GM23338 (cell line): ENCODE measurements at regions not wholly inside any gene's neighbourhood (a gene's known extent, or its start where the extent isn't known, plus 50 kb on each side); places are given as distances from the start of the nearest gene placed in this dataset.

Experiments
- ATAC-seq: fragments of 200-7000 bp; cut with Tn5 transposase; 3 replicates; pipeline ENCODE4 v1.9.1; 2020
- DNase-seq: peaks from one replicate; pipeline ENCODE4 v3.0.0-alpha.2; 2015; ENCODE audit warnings: low spot score
- H2AFZ ChIP-seq: fragments of 200-600 bp; sonication (generic); 2 replicates; pipeline ENCODE4 v1.8.0; 2016; ENCODE audit warnings: antibody characterized with exemption, mild to moderate bottlenecking, moderate library complexity
- H3F3A ChIP-seq: fragments of 200-600 bp; sonication (generic); replicated peaks from 2 replicates; pipeline ENCODE4 v1.8.0; 2017; ENCODE audit warnings: antibody characterized with exemption, mixed run types, low read depth
- H3K27ac ChIP-seq: fragments of 200-600 bp; sonication (generic); 2 replicates; pipeline ENCODE4 v1.6.1; 2016; ENCODE audit warnings: low read depth
- H3K27me3 ChIP-seq: fragments of 200-600 bp; sonication (generic); 2 replicates; pipeline ENCODE4 v1.8.0; 2016; ENCODE audit warnings: mild to moderate bottlenecking, mixed run types, moderate library complexity; ENCODE audit not compliant: insufficient read depth
- H3K36me3 ChIP-seq: fragments of 200-600 bp; sonication (generic); 2 replicates; pipeline ENCODE4 v1.8.0; 2016; ENCODE audit warnings: mild to moderate bottlenecking; ENCODE audit not compliant: insufficient read depth
- H3K4me1 ChIP-seq: fragments of 200-600 bp; sonication (generic); 2 replicates; pipeline ENCODE4 v1.8.0; 2016; ENCODE audit warnings: mild to moderate bottlenecking, moderate library complexity; ENCODE audit not compliant: insufficient read depth
- H3K4me2 ChIP-seq: fragments of 200-600 bp; sonication (generic); 2 replicates; pipeline ENCODE4 v1.7.1; 2017; ENCODE audit warnings: mixed run types
- H3K4me3 ChIP-seq: fragments of 200-600 bp; sonication (generic); 2 replicates; pipeline ENCODE4 v1.6.1; 2016; ENCODE audit warnings: mixed run types
- H3K79me2 ChIP-seq: fragments of 200-600 bp; sonication (generic); replicated peaks from 2 replicates; pipeline ENCODE4 v1.8.0; 2017; ENCODE audit warnings: mild to moderate bottlenecking; ENCODE audit not compliant: insufficient read depth
- H3K9me2 ChIP-seq: fragments of 200-600 bp; sonication (generic); 2 replicates; pipeline ENCODE4 v1.8.0; 2017; ENCODE audit not compliant: insufficient read depth
- H4K20me1 ChIP-seq: fragments of 200-600 bp; sonication (generic); replicated peaks from 2 replicates; pipeline ENCODE4 v1.8.0; 2017; ENCODE audit warnings: mild to moderate bottlenecking; ENCODE audit not compliant: insufficient read depth
- H3K27ac Mint-ChIP-seq: 2 replicates; pipeline ENCODE4 v1.8.0; 2020; ENCODE audit warnings: inconsistent platforms, mild to moderate bottlenecking, moderate library complexity, mixed read lengths
- H3K27me3 Mint-ChIP-seq: 3 replicates; pipeline ENCODE4 v1.8.0; 2022; ENCODE audit warnings: low read depth, mild to moderate bottlenecking, moderate library complexity, mixed read lengths, inconsistent platforms; ENCODE audit not compliant: insufficient read depth, poor library complexity
- H3K36me3 Mint-ChIP-seq: 3 replicates; pipeline ENCODE4 v1.8.0; 2021; ENCODE audit warnings: low read depth, mild to moderate bottlenecking, inconsistent platforms, moderate library complexity, mixed read lengths
- H3K4me1 Mint-ChIP-seq: 3 replicates; pipeline ENCODE4 v1.8.0; 2020; ENCODE audit warnings: mild to moderate bottlenecking, inconsistent platforms, mixed read lengths
- H3K4me3 Mint-ChIP-seq: 3 replicates; pipeline ENCODE4 v1.8.0; 2021; ENCODE audit warnings: moderate library complexity, mild to moderate bottlenecking, inconsistent platforms, mixed read lengths
- H3K9me3 Mint-ChIP-seq: 3 replicates; pipeline ENCODE4 v1.8.0; 2020; ENCODE audit warnings: moderate library complexity, mild to moderate bottlenecking, inconsistent platforms, mixed read lengths
- CREB1 ChIP-seq: fragments of 250-450 bp; sonication (Bioruptor Pico); IDR thresholded peaks from 2 replicates; pipeline ENCODE4 v1.5.0; 2020; ENCODE audit warnings: low read depth, mild to moderate bottlenecking, moderate library complexity
- EZH2 ChIP-seq: fragments of 200-600 bp; sonication (generic); IDR thresholded peaks from one replicate; pipeline ENCODE4 v1.8.0; 2017; ENCODE audit warnings: antibody characterized with exemption, mild to moderate bottlenecking, low read depth; ENCODE audit not compliant: unreplicated experiment
- EZH2phosphoT487 ChIP-seq: fragments of 200-600 bp; sonication (generic); IDR thresholded peaks from one replicate; pipeline ENCODE4 v1.8.1; 2018; ENCODE audit warnings: antibody characterized with exemption; ENCODE audit not compliant: unreplicated experiment
- JUNB ChIP-seq: IDR thresholded peaks from one replicate; pipeline ENCODE4 v1.6.1; 2016; ENCODE audit warnings: antibody characterized with exemption; ENCODE audit not compliant: unreplicated experiment
- NANOG ChIP-seq: IDR thresholded peaks from 2 replicates; pipeline ENCODE4 v1.6.1; 2016; ENCODE audit warnings: antibody characterized with exemption, borderline replicate concordance
- POLR2AphosphoS5 ChIP-seq: IDR thresholded peaks from 2 replicates; pipeline ENCODE4 v1.6.1; 2016; ENCODE audit warnings: antibody characterized with exemption, low read depth
- STAT1 ChIP-seq: IDR thresholded peaks from one replicate; pipeline ENCODE4 v1.6.1; 2016; ENCODE audit warnings: antibody characterized with exemption; ENCODE audit not compliant: unreplicated experiment
- ZNF114 ChIP-seq: fragments of 250-450 bp; sonication (Bioruptor Pico); IDR thresholded peaks from 2 replicates; pipeline ENCODE4 v1.5.0; 2020; ENCODE audit warnings: mild to moderate bottlenecking, moderate library complexity
- ZNF331 ChIP-seq: fragments of 250-450 bp; sonication (Bioruptor Pico); IDR thresholded peaks from 2 replicates; pipeline ENCODE4 v1.5.0; 2020; ENCODE audit warnings: low read depth, mild to moderate bottlenecking, moderate library complexity
- TF ChIP-seq, protein P1 (sequence below): IDR thresholded peaks from one replicate; pipeline ENCODE4 v1.6.1; 2018; ENCODE audit warnings: antibody characterized with exemption; ENCODE audit not compliant: unreplicated experiment
- TF ChIP-seq, protein P2 (sequence below): IDR thresholded peaks from 2 replicates; pipeline ENCODE4 v1.6.1; 2016; ENCODE audit warnings: antibody characterized with exemption
- TF ChIP-seq, protein P3 (sequence below): fragments of 250-450 bp; sonication (Bioruptor Pico); IDR thresholded peaks from 2 replicates; pipeline ENCODE4 v1.5.0; 2020; ENCODE audit warnings: mild to moderate bottlenecking, moderate library complexity
- TF ChIP-seq, protein P4 (sequence below), 2 experiments: fragments of 200-600 bp in 1 of 2; sonication (generic) in 1 of 2; conservative IDR thresholded peaks; 2 replicates each; pipeline versions ENCODE4 v1.5.1 to v1.6.1; 2016 to 2017; ENCODE audit warnings: antibody characterized with exemption in 2 of 2, low read depth in 2 of 2, mild to moderate bottlenecking in 2 of 2, moderate library complexity in 1 of 2

DNA sequence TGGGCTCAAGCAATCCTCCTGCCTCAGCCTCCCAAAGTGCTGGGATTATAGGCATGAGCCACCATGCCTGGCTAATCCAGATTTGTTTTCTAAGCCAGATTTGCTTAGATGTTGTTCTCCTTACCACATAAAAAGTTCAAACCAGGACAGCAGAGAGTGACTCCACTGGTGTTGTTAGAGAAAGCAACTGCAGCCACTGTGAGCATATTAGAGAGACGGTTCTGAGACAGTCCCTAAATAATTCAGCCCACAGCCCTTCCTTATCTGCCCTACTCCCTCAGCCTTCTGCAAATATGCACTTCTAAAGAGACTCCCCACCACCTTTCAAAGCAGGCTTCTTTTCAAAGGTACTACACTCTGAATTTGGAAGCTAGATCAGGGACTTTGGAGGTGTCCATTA lies 96.1 kb downstream of the DRD1 start:
- Histone ChIP-seq H3K4me2 (no peak overlapping the region; the same call in 1 of the 2 replicates), H3K79me2 (no peaks in the 10 kb centered on the region), H3K4me3 (no peak overlapping the region), H3F3A (no peaks in the 10 kb centered on the region), H3K4me1 (peaks cover 15% of the 10 kb centered on the region; the same call in 1 of the 2 replicates), H3K27me3 (no peaks in the 10 kb centered on the region), H3K9me2 (0 out of 2 replicates have a peak, but pooled peaks cover 9% of the 10 kb centered on the region), H2AFZ (peak overlapping the region; percentile 78; the same call in 1 of the 2 replicates), H4K20me1 (no peaks in the 10 kb centered on the region), H3K27ac (no peak overlapping the region), H3K36me3 (no peaks in the 10 kb centered on the region)
- no peak overlapping the region for H3K4me3 Mint-ChIP-seq
- peaks cover 35% of the 10 kb centered on the region for H3K4me1 Mint-ChIP-seq
- H3K9me3 Mint-ChIP-seq, result no peaks in the 10 kb centered on the region; the same call in 1 of the 3 replicates
- peaks cover 4% of the 10 kb centered on the region for H3K27me3 Mint-ChIP-seq
- DNase-seq, result no peak
- H3K36me3 Mint-ChIP-seq, result no peaks in the 10 kb centered on the region
- TF ChIP-seq, protein P1, sequence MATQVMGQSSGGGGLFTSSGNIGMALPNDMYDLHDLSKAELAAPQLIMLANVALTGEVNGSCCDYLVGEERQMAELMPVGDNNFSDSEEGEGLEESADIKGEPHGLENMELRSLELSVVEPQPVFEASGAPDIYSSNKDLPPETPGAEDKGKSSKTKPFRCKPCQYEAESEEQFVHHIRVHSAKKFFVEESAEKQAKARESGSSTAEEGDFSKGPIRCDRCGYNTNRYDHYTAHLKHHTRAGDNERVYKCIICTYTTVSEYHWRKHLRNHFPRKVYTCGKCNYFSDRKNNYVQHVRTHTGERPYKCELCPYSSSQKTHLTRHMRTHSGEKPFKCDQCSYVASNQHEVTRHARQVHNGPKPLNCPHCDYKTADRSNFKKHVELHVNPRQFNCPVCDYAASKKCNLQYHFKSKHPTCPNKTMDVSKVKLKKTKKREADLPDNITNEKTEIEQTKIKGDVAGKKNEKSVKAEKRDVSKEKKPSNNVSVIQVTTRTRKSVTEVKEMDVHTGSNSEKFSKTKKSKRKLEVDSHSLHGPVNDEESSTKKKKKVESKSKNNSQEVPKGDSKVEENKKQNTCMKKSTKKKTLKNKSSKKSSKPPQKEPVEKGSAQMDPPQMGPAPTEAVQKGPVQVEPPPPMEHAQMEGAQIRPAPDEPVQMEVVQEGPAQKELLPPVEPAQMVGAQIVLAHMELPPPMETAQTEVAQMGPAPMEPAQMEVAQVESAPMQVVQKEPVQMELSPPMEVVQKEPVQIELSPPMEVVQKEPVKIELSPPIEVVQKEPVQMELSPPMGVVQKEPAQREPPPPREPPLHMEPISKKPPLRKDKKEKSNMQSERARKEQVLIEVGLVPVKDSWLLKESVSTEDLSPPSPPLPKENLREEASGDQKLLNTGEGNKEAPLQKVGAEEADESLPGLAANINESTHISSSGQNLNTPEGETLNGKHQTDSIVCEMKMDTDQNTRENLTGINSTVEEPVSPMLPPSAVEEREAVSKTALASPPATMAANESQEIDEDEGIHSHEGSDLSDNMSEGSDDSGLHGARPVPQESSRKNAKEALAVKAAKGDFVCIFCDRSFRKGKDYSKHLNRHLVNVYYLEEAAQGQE, result no peak
- TF ChIP-seq STAT1, result no peak
- no peak for TF ChIP-seq ZNF114 (CRISPR knock-in tag)
- TF ChIP-seq EZH2phosphoT487, result no peak
- TF ChIP-seq, protein P2, sequence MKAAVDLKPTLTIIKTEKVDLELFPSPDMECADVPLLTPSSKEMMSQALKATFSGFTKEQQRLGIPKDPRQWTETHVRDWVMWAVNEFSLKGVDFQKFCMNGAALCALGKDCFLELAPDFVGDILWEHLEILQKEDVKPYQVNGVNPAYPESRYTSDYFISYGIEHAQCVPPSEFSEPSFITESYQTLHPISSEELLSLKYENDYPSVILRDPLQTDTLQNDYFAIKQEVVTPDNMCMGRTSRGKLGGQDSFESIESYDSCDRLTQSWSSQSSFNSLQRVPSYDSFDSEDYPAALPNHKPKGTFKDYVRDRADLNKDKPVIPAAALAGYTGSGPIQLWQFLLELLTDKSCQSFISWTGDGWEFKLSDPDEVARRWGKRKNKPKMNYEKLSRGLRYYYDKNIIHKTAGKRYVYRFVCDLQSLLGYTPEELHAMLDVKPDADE, result no peak
- TF ChIP-seq, protein P3, sequence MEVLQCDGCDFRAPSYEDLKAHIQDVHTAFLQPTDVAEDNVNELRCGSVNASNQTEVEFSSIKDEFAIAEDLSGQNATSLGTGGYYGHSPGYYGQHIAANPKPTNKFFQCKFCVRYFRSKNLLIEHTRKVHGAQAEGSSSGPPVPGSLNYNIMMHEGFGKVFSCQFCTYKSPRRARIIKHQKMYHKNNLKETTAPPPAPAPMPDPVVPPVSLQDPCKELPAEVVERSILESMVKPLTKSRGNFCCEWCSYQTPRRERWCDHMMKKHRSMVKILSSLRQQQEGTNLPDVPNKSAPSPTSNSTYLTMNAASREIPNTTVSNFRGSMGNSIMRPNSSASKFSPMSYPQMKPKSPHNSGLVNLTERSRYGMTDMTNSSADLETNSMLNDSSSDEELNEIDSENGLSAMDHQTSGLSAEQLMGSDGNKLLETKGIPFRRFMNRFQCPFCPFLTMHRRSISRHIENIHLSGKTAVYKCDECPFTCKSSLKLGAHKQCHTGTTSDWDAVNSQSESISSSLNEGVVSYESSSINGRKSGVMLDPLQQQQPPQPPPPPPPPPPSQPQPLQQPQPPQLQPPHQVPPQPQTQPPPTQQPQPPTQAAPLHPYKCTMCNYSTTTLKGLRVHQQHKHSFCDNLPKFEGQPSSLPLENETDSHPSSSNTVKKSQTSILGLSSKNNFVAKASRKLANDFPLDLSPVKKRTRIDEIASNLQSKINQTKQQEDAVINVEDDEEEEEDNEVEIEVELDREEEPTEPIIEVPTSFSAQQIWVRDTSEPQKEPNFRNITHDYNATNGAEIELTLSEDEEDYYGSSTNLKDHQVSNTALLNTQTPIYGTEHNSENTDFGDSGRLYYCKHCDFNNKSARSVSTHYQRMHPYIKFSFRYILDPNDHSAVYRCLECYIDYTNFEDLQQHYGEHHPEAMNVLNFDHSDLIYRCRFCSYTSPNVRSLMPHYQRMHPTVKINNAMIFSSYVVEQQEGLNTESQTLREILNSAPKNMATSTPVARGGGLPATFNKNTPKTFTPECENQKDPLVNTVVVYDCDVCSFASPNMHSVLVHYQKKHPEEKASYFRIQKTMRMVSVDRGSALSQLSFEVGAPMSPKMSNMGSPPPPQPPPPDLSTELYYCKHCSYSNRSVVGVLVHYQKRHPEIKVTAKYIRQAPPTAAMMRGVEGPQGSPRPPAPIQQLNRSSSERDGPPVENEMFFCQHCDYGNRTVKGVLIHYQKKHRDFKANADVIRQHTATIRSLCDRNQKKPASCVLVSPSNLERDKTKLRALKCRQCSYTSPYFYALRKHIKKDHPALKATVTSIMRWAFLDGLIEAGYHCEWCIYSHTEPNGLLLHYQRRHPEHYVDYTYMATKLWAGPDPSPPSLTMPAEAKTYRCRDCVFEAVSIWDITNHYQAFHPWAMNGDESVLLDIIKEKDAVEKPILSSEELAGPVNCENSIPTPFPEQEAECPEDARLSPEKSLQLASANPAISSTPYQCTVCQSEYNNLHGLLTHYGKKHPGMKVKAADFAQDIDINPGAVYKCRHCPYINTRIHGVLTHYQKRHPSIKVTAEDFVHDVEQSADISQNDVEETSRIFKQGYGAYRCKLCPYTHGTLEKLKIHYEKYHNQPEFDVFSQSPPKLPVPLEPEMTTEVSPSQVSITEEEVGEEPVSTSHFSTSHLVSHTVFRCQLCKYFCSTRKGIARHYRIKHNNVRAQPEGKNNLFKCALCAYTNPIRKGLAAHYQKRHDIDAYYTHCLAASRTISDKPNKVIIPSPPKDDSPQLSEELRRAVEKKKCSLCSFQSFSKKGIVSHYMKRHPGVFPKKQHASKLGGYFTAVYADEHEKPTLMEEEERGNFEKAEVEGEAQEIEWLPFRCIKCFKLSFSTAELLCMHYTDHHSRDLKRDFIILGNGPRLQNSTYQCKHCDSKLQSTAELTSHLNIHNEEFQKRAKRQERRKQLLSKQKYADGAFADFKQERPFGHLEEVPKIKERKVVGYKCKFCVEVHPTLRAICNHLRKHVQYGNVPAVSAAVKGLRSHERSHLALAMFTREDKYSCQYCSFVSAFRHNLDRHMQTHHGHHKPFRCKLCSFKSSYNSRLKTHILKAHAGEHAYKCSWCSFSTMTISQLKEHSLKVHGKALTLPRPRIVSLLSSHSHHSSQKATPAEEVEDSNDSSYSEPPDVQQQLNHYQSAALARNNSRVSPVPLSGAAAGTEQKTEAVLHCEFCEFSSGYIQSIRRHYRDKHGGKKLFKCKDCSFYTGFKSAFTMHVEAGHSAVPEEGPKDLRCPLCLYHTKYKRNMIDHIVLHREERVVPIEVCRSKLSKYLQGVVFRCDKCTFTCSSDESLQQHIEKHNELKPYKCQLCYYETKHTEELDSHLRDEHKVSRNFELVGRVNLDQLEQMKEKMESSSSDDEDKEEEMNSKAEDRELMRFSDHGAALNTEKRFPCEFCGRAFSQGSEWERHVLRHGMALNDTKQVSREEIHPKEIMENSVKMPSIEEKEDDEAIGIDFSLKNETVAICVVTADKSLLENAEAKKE, result no peak
- no peak for TF ChIP-seq EZH2
- TF ChIP-seq POLR2AphosphoS5, result no peak
- TF ChIP-seq NANOG, result no peak
- no peak for TF ChIP-seq JUNB
- TF ChIP-seq CREB1 (CRISPR knock-in tag), result no peak
- no peak for TF ChIP-seq ZNF331 (CRISPR knock-in tag)
- TF ChIP-seq, protein P4, sequence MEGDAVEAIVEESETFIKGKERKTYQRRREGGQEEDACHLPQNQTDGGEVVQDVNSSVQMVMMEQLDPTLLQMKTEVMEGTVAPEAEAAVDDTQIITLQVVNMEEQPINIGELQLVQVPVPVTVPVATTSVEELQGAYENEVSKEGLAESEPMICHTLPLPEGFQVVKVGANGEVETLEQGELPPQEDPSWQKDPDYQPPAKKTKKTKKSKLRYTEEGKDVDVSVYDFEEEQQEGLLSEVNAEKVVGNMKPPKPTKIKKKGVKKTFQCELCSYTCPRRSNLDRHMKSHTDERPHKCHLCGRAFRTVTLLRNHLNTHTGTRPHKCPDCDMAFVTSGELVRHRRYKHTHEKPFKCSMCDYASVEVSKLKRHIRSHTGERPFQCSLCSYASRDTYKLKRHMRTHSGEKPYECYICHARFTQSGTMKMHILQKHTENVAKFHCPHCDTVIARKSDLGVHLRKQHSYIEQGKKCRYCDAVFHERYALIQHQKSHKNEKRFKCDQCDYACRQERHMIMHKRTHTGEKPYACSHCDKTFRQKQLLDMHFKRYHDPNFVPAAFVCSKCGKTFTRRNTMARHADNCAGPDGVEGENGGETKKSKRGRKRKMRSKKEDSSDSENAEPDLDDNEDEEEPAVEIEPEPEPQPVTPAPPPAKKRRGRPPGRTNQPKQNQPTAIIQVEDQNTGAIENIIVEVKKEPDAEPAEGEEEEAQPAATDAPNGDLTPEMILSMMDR (conservative IDR thresholded peaks at IDR 0.05; ENCODE audit: low read depth in 2 of 2), result no peak
- no peak overlapping the region for H3K27ac Mint-ChIP-seq
- no peak for ATAC-seq
